Endodermal cell (in vitro differentiated cells): ENCODE measurements at regions not wholly inside any gene's neighbourhood (a gene's known extent, or its start where the extent isn't known, plus 50 kb on each side); places are given as distances from the start of the nearest gene placed in this dataset.
A peak's percentile ranks its signal among the peaks of the same experiment; 100 is the strongest.

Source experiments
- DNase-seq: peaks from one replicate; pipeline ENCODE4 v3.0.0-alpha.2; 2017
- H3K27ac ChIP-seq: 2 replicates; pipeline ENCODE4 v1.5.1; 2013; ENCODE audit warnings: mild to moderate bottlenecking, low read depth, low read length, moderate library complexity
- H3K27me3 ChIP-seq: 2 replicates; pipeline ENCODE4 v1.6.1; 2013; ENCODE audit warnings: mild to moderate bottlenecking, low read length, moderate library complexity; ENCODE audit not compliant: insufficient read depth, control insufficient read depth, poor library complexity, severe bottlenecking
- H3K36me3 ChIP-seq: 2 replicates; pipeline ENCODE4 v1.7.0; 2013; ENCODE audit warnings: mild to moderate bottlenecking, low read length, moderate library complexity; ENCODE audit not compliant: control insufficient read depth, insufficient read depth
- H3K4me1 ChIP-seq: one replicate; pipeline ENCODE4 v1.7.0; 2013; ENCODE audit warnings: low read length; ENCODE audit not compliant: control insufficient read depth, insufficient read depth
- H3K4me3 ChIP-seq: 2 replicates; pipeline ENCODE4 v1.5.1; 2013; ENCODE audit warnings: mild to moderate bottlenecking, low read length, moderate library complexity
- H3K9ac ChIP-seq: 2 replicates; pipeline ENCODE4 v1.6.1; 2013; ENCODE audit warnings: mild to moderate bottlenecking, low read length, moderate library complexity; ENCODE audit not compliant: poor library complexity, severe bottlenecking; ENCODE audit errors: extremely low read depth
- H3K9me3 ChIP-seq: 2 replicates; pipeline ENCODE4 v1.6.1; 2013; ENCODE audit warnings: mild to moderate bottlenecking, low read length, moderate library complexity; ENCODE audit not compliant: control insufficient read depth
- H3K27ac Mint-ChIP-seq: 2 replicates; pipeline ENCODE4 v1.8.0; 2020; ENCODE audit warnings: mixed read lengths
- H3K27me3 Mint-ChIP-seq: 2 replicates; pipeline ENCODE4 v1.8.0; 2021; ENCODE audit warnings: mild to moderate bottlenecking, mixed read lengths; ENCODE audit not compliant: insufficient read depth
- H3K36me3 Mint-ChIP-seq: 2 replicates; pipeline ENCODE4 v1.8.0; 2020; ENCODE audit warnings: low read depth, mixed read lengths
- H3K4me1 Mint-ChIP-seq: 2 replicates; pipeline ENCODE4 v1.8.0; 2020; ENCODE audit warnings: mixed read lengths
- H3K4me3 Mint-ChIP-seq: 2 replicates; pipeline ENCODE4 v1.8.0; 2020; ENCODE audit warnings: mild to moderate bottlenecking, moderate library complexity, mixed read lengths
- H3K9me3 Mint-ChIP-seq: 2 replicates; pipeline ENCODE4 v1.8.0; 2020; ENCODE audit warnings: mild to moderate bottlenecking, mixed read lengths
- WGBS, 2 experiments: methylation state at CpG; one replicate each; pipeline versions ENCODE4 v1.1.5 to v1.1.7; 2013; ENCODE audit warnings: missing lambda C conversion rate in 2 of 2, mixed read lengths in 1 of 2; ENCODE audit not compliant: insufficient coverage in 1 of 2, insufficient read length in 1 of 2; 5-methylcytosine and 5-hydroxymethylcytosine counted together
- TF ChIP-seq, protein P1 (sequence below): fragments of 200-600 bp; sonication (generic); conservative IDR thresholded peaks from 2 replicates; pipeline ENCODE4 v1.5.0; 2021; ENCODE audit warnings: antibody characterized with exemption, mild to moderate bottlenecking

DNA sequence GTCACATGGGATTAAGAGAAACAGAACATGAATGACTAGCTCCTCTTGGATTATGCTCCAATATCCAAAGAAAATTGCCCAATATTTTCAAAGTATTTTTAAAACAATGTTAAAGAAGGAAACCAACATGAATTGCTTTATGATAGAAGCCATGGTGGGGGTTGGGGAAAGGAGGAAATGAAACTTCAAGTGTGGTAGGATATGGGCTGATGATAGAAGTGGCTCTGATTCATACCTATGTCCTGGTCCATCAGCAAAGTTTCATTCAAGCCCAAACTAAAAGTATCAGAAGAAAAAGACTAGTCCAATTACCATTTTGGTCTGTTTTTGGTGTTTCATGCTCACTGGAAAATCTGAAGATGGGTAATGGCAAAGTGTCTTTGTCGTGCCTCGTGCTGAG, 104.2 kb upstream of the PROX1 start:
- TF ChIP-seq, protein P1, sequence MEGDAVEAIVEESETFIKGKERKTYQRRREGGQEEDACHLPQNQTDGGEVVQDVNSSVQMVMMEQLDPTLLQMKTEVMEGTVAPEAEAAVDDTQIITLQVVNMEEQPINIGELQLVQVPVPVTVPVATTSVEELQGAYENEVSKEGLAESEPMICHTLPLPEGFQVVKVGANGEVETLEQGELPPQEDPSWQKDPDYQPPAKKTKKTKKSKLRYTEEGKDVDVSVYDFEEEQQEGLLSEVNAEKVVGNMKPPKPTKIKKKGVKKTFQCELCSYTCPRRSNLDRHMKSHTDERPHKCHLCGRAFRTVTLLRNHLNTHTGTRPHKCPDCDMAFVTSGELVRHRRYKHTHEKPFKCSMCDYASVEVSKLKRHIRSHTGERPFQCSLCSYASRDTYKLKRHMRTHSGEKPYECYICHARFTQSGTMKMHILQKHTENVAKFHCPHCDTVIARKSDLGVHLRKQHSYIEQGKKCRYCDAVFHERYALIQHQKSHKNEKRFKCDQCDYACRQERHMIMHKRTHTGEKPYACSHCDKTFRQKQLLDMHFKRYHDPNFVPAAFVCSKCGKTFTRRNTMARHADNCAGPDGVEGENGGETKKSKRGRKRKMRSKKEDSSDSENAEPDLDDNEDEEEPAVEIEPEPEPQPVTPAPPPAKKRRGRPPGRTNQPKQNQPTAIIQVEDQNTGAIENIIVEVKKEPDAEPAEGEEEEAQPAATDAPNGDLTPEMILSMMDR, result no peak
- Histone ChIP-seq H3K9ac (no peak overlapping the region), H3K4me1 (peaks cover 7% of the 10 kb centered on the region), H3K36me3 (no peaks in the 10 kb centered on the region), H3K4me3 (no peak overlapping the region), H3K27me3 (peaks cover 10% of the 10 kb centered on the region), H3K9me3 (no peaks in the 10 kb centered on the region), H3K27ac (no peak overlapping the region)
- Mint-ChIP-seq H3K4me3 (no peak overlapping the region), H3K27me3 (peaks cover 3% of the 10 kb centered on the region), H3K27ac (no peak overlapping the region), H3K9me3 (no peaks in the 10 kb centered on the region), H3K36me3 (no peaks in the 10 kb centered on the region), H3K4me1 (peaks cover 7% of the 10 kb centered on the region)
- WGBS, 2 experiments, result 99 to 100% methylated on average over 2 of the region's 2 CpGs
- no peak for DNase-seq

DNA sequence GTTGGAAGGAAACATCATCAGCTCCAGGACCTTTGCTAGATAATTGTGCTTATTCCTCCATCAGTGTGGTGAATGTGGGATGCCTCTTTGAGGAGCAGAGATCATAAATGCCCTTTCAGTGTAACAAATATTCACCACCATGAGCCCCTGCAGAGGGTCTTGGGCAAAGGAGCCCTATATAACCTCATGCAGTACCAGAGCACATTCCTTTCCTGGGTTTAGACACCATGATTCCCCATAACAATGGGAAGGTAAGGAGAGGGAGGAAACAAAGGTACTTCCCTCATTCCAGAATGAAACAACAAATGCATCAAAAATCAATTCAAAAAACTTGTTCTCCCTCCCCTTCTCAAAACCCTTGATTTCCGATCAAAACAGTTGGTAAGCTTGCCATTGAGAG, 103.4 kb upstream of the PROX1 start:
- no peak overlapping the region for H3K4me3 ChIP-seq
- 0% methylated on average over 1 of the region's 1 CpG; no CpG with 5 or more reads in 1 of the 2 experiments for WGBS, 2 experiments

DNA sequence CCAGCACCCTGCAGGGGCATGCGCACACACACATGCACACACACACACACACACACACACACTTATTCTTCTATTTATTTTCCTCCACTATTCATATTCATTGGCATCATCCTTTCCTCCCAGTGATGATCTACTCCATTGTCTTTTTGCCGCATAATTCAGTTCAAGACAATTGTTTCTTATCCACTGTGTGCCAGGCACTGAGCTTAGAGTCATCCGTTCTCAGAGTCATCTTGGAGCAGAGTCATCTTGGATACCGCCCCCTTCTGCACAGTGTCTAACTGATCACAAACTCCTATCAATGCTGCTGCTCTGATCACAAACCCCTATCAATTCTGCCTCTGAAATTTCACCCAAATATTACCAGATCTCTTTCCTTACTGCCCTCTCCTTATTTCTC, 102.8 kb upstream of the PROX1 start:
- Mint-ChIP-seq H3K4me3 (no peak overlapping the region), H3K4me1 (no peaks in the 10 kb centered on the region), H3K36me3 (no peaks in the 10 kb centered on the region), H3K9me3 (no peaks in the 10 kb centered on the region), H3K27me3 (peaks cover 3% of the 10 kb centered on the region), H3K27ac (no peak overlapping the region)
- Histone ChIP-seq H3K27ac (no peak overlapping the region), H3K36me3 (no peaks in the 10 kb centered on the region), H3K9me3 (no peaks in the 10 kb centered on the region), H3K4me3 (no peak overlapping the region), H3K9ac (no peak overlapping the region), H3K27me3 (peaks cover 10% of the 10 kb centered on the region), H3K4me1 (no peaks in the 10 kb centered on the region)
- TF ChIP-seq, protein P1, result no peak
- DNase-seq, result peak; percentile 7
- 87 to 95% methylated on average over 3 to 4 of the region's 4 CpGs for WGBS, 2 experiments

More for the DNA sequence above, 103.4 kb upstream of the PROX1 start:
- H3K9ac ChIP-seq, result no peak overlapping the region
- Mint-ChIP-seq H3K4me1 (no peaks in the 10 kb centered on the region), H3K27me3 (peaks cover 3% of the 10 kb centered on the region), H3K4me3 (no peak overlapping the region), H3K36me3 (no peaks in the 10 kb centered on the region), H3K27ac (no peak overlapping the region), H3K9me3 (no peaks in the 10 kb centered on the region)
- TF ChIP-seq, protein P1, result no peak
- H3K27ac ChIP-seq, result no peak overlapping the region
- peak; percentile 11 for DNase-seq
- H3K36me3 ChIP-seq, result no peaks in the 10 kb centered on the region
- H3K27me3 ChIP-seq, result peaks cover 10% of the 10 kb centered on the region
- peaks cover under 1% of the 10 kb centered on the region for H3K4me1 ChIP-seq
- no peaks in the 10 kb centered on the region for H3K9me3 ChIP-seq
